MM.1S (cell line): ENCODE measurements at regions not wholly inside any gene's neighbourhood (a gene's known extent, or its start where the extent isn't known, plus 50 kb on each side); places are given as distances from the start of the nearest gene placed in this dataset.

Experiments
- DNase-seq: peaks from one replicate; pipeline ENCODE4 v3.0.0-alpha.2; 2015
- H2AFZ ChIP-seq: fragments of 300-600 bp; sonication (generic); 2 replicates; pipeline ENCODE4 v1.6.0; 2016; ENCODE audit warnings: antibody characterized with exemption, low read length
- H3F3A ChIP-seq: fragments of 300-600 bp; sonication (generic); 2 replicates; pipeline ENCODE4 v1.6.1; 2016; ENCODE audit warnings: mild to moderate bottlenecking, antibody characterized with exemption, low read length, moderate library complexity, mixed read lengths; ENCODE audit not compliant: insufficient read depth
- H3K27ac ChIP-seq: fragments of 300-600 bp; sonication (generic); 2 replicates; pipeline ENCODE4 v1.5.1; 2016; ENCODE audit warnings: mild to moderate bottlenecking, low read length
- H3K27me3 ChIP-seq: fragments of 300-600 bp; sonication (generic); replicated peaks from 2 replicates; pipeline ENCODE4 v1.6.0; 2016; ENCODE audit warnings: low read length; ENCODE audit not compliant: insufficient read depth
- H3K36me3 ChIP-seq: fragments of 300-600 bp; sonication (generic); replicated peaks from 2 replicates; pipeline ENCODE4 v1.6.1; 2016; ENCODE audit warnings: mild to moderate bottlenecking, low read length, mixed read lengths; ENCODE audit not compliant: insufficient read depth
- H3K4me1 ChIP-seq: fragments of 300-600 bp; sonication (generic); 2 replicates; pipeline ENCODE4 v1.6.1; 2016; ENCODE audit warnings: low read length, mixed read lengths
- H3K4me2 ChIP-seq: fragments of 300-600 bp; sonication (generic); 2 replicates; pipeline ENCODE4 v1.6.0; 2016; ENCODE audit warnings: low read depth, low read length
- H3K4me3 ChIP-seq: fragments of 300-600 bp; sonication (generic); 2 replicates; pipeline ENCODE4 v1.5.1; 2016; ENCODE audit warnings: low read length, mixed read lengths
- H3K79me2 ChIP-seq: fragments of 300-600 bp; sonication (generic); 2 replicates; pipeline ENCODE4 v1.6.1; 2016; ENCODE audit warnings: mixed run types, low read length, mixed read lengths
- H3K9ac ChIP-seq: fragments of 300-600 bp; sonication (generic); 2 replicates; pipeline ENCODE4 v1.6.1; 2016; ENCODE audit warnings: low read length, mixed read lengths
- H3K9me2 ChIP-seq: fragments of 300-600 bp; sonication (generic); replicated peaks from 2 replicates; pipeline ENCODE4 v1.6.1; 2016; ENCODE audit warnings: mild to moderate bottlenecking, low read length, mixed read lengths; ENCODE audit not compliant: insufficient read depth
- H3K9me3 ChIP-seq: fragments of 300-600 bp; sonication (generic); replicated peaks from 2 replicates; pipeline ENCODE4 v1.6.1; 2016; ENCODE audit warnings: mild to moderate bottlenecking, low read length, mixed read lengths; ENCODE audit not compliant: insufficient read depth
- H4K20me1 ChIP-seq: fragments of 300-600 bp; sonication (generic); 2 replicates; pipeline ENCODE4 v1.6.1; 2016; ENCODE audit warnings: mild to moderate bottlenecking, low read length, moderate library complexity, mixed read lengths; ENCODE audit not compliant: insufficient read depth
- EZH2 ChIP-seq: fragments of 300-600 bp; sonication (generic); optimal IDR thresholded peaks from 2 replicates; pipeline ENCODE3; 2017; ENCODE audit warnings: low read depth, mild to moderate bottlenecking, antibody characterized with exemption, low read length, mixed read lengths
- EZH2phosphoT487 ChIP-seq: fragments of 300-600 bp; sonication (generic); IDR thresholded peaks from 2 replicates; pipeline ENCODE4 v1.6.1; 2018; ENCODE audit warnings: antibody characterized with exemption, low read length
- TF ChIP-seq, protein P1 (sequence below): fragments of 300-600 bp; sonication (generic); IDR thresholded peaks from 2 replicates; pipeline ENCODE4 v1.5.1; 2016; ENCODE audit warnings: antibody characterized with exemption, low read length, mixed read lengths

DNA sequence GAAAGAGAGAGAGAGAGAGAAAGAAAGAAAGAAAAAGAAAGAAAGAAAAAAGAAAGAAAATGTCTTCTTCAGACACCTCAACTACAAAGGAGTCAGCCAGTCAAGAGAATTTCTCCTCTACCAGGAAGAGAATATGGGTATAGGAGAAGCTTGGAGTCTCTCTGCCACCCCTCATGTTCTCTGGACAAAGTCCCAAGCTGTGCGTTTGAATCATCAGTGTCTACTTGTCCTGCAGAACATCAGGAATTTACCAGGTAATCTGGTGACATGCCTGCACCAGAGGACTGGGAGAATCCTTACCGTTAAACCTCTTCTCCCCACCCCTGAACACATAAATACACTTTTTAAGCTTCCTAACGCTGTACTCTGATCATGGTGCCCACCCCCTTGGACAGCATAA, 119.5 kb downstream of the TM9SF2 start:
- no peak overlapping the region for H3K27ac ChIP-seq
- no peaks in the 10 kb centered on the region for H3K9me2 ChIP-seq
- no peak overlapping the region for H3K9ac ChIP-seq
- H3K27me3 ChIP-seq, result no peaks in the 10 kb centered on the region
- H3K4me3 ChIP-seq, result no peak overlapping the region
- no peaks in the 10 kb centered on the region for H4K20me1 ChIP-seq
- no peak overlapping the region for H2AFZ ChIP-seq
- no peak overlapping the region for H3K4me2 ChIP-seq
- H3K36me3 ChIP-seq, result no peaks in the 10 kb centered on the region
- TF ChIP-seq EZH2, result no peak
- TF ChIP-seq, protein P1, sequence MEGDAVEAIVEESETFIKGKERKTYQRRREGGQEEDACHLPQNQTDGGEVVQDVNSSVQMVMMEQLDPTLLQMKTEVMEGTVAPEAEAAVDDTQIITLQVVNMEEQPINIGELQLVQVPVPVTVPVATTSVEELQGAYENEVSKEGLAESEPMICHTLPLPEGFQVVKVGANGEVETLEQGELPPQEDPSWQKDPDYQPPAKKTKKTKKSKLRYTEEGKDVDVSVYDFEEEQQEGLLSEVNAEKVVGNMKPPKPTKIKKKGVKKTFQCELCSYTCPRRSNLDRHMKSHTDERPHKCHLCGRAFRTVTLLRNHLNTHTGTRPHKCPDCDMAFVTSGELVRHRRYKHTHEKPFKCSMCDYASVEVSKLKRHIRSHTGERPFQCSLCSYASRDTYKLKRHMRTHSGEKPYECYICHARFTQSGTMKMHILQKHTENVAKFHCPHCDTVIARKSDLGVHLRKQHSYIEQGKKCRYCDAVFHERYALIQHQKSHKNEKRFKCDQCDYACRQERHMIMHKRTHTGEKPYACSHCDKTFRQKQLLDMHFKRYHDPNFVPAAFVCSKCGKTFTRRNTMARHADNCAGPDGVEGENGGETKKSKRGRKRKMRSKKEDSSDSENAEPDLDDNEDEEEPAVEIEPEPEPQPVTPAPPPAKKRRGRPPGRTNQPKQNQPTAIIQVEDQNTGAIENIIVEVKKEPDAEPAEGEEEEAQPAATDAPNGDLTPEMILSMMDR, result no peak
- TF ChIP-seq EZH2phosphoT487, result no peak
- no peak for DNase-seq
- no peaks in the 10 kb centered on the region for H3K79me2 ChIP-seq
- no peaks in the 10 kb centered on the region for H3K4me1 ChIP-seq
- no peaks in the 10 kb centered on the region for H3F3A ChIP-seq
- no peaks in the 10 kb centered on the region for H3K9me3 ChIP-seq

DNA sequence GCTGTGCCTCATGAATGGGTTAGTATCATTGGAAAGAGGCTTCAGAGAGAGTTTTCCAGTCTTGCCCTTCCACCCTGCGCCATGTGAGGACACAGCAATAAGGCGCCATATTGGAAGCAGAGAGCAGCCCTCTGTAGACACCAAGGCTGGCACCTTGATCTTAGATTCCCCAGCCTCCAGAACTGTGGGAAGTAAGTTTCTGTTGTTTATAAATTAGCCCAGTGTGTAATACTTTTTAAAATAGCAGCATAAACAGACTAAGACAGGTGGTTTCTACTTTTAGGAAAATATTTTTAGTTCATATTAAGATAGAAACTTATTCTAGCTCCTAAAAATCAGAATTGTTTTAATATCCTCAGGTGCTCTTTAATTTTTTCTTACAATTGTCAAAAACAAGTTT, 117.9 kb downstream of the TM9SF2 start:
- Histone ChIP-seq H3K27me3 (no peaks in the 10 kb centered on the region), H3K9me2 (no peaks in the 10 kb centered on the region), H3K36me3 (no peaks in the 10 kb centered on the region), H3K79me2 (no peaks in the 10 kb centered on the region), H3K9me3 (no peaks in the 10 kb centered on the region), H3K4me1 (no peaks in the 10 kb centered on the region), H3F3A (no peaks in the 10 kb centered on the region), H3K27ac (no peak overlapping the region), H2AFZ (no peak overlapping the region), H4K20me1 (no peaks in the 10 kb centered on the region), H3K9ac (no peak overlapping the region), H3K4me3 (no peak overlapping the region), H3K4me2 (no peak overlapping the region)
- DNase-seq, result no peak
- TF ChIP-seq EZH2, result no peak
- TF ChIP-seq EZH2phosphoT487, result no peak
- TF ChIP-seq, protein P1, result no peak

DNA sequence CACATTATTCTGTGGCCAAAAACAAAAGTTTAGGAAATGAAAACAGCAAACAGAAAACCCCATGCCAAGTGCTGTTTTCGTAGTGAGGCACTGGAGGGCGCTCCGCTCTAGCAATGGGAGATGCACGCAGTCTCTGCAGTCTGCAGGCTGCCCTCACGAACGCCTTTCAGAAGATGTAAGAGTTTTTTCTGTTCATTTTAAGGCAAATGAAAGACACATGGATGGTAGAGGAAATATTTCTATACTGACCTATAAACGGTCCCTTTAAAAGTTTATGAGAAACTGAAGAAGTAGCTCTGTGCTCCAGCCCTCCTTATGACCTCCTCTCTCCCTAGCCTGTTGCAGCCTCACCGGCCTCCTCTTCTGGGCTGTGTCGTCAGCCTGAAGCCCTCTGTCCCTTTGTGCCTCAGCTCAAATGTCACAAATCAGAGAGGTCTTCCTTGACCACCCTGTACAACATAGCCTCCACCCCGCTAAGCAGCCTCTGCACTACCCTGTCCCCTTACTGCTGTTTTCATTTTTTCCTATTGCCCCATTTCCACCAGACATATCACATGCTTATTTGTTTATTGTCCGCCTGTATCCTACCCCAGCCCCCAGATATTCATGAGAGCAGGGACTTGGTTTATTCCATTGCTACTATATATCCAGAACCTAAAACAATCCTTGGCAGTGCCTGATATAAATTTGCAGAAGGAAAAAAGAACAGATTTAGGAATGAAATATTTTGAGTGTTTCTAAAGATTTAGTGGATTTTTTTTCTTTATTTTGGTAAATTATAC, 116.4 kb downstream of the TM9SF2 start:
- no peak overlapping the region for H3K4me3 ChIP-seq
- no peaks in the 10 kb centered on the region for H3K9me2 ChIP-seq
- no peaks in the 10 kb centered on the region for H3K36me3 ChIP-seq
- H3K9ac ChIP-seq, result no peak overlapping the region
- no peaks in the 10 kb centered on the region for H3K79me2 ChIP-seq
- H4K20me1 ChIP-seq, result no peaks in the 10 kb centered on the region
- H3K27ac ChIP-seq, result no peak overlapping the region
- H2AFZ ChIP-seq, result no peak overlapping the region
- no peaks in the 10 kb centered on the region for H3K9me3 ChIP-seq
- no peaks in the 10 kb centered on the region for H3K27me3 ChIP-seq
- H3K4me1 ChIP-seq, result no peaks in the 10 kb centered on the region
- no peak overlapping the region for H3K4me2 ChIP-seq
- H3F3A ChIP-seq, result no peaks in the 10 kb centered on the region
- no peak for DNase-seq
- TF ChIP-seq EZH2 (no peak), EZH2phosphoT487 (no peak)
- TF ChIP-seq, protein P1, result peak; percentile 16; the same call in 1 of the 2 replicates
